Globus pallidus (tissue), 1 donor: ENCODE measurements at regions not wholly inside any gene's neighbourhood (a gene's known extent, or its start where the extent isn't known, plus 50 kb on each side); places are given as distances from the start of the nearest gene placed in this dataset.
"Not testable (repeated sequence)": the region's sequence is repeated elsewhere in the genome, so short reads cannot be mapped to it uniquely, and the experiment has no call there.

Experiments
- DNase-seq: peaks from one replicate; pipeline ENCODE4 v3.0.0-alpha.2; 2015; ENCODE audit warnings: low spot score

DNA sequence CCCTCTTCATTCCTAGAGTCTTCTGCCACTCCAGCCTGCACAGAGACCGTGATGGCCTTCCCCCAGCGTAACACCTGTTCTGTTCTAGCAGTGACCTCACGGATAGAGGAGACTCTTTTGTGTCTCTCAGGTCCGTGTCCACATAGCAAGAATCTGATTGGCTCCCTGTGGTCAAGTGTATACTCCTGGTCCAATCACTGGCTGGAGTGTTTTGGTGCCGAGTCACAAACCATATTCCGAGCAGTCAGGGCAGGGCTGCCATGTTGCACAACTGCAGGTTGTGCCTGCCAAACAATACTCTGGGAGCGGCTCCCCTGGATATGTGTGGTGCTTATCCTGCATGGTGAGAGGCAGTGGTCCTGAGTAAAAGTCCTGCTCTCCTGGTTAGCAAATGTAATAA, 402.4 kb downstream of the KCNRG start:
- no peak for DNase-seq

GRCh38 chr13:50419331-50419865, 404.2 kb downstream of the KCNRG start:
- no peak for DNase-seq

- peak; percentile 28 for DNase-seq
Observed at GRCh38 chr13:50419896-50420295, 404.7 kb downstream of the KCNRG start.

- no peak for DNase-seq
Observed at GRCh38 chr13:50420718-50421472, 405.7 kb downstream of the KCNRG start.

DNA sequence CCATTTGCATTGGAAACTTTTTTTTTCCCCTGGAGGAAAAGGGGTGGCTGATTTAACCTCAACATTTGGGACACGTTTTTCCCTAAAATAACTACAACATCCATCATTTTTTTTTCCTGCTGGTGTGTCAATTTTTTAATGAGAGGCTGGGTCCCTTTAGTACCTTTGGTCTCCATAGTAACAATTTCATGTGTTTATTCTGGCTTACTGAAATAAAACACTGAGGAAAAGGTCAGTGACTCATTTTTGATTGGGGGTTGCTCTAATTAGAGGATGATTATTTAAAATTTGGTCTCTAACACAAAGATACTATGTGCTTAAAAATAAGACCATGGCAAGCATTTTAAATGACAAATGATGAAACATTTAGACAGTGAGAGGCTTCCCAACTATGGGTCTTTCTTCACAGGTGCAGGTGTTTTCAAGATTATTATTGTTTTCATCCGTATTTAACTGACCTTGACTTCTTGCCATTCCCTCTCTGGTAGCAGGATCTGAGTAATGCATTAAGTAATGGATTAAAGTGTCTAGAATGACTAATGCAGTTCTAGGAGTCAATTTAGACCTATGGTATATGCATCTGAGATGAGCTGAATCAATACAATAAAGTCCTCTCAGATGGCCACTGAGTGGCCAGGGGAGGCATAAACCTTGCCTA, 406.4 kb downstream of the KCNRG start:
- no peak for DNase-seq

- DNase-seq: no peak
Observed at GRCh38 chr13:50422181-50423148, 407.2 kb downstream of the KCNRG start.

DNA sequence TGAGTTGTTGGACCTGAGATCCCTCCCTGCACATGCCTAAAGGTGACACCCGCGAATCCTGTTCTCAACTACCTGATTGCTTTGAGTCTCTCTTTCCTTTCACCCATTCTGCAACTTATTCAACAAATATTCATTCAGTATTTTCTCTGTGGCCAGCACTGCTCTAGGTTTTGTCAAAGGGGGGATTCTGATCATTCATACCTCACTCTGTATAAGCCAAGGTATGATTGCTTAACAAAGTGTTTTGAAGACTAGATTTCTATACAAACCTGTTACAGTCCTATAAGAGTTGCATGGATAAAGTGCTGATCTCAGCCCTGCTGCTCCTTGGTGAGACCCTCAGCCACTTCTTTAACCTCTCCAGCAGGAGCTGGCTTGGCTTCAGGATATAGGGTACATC, 409.7 kb downstream of the KCNRG start:
- DNase-seq: no peak

- no peak for DNase-seq
Observed at GRCh38 chr13:50425772-50426171, 410.5 kb downstream of the KCNRG start.

- DNase-seq: no peak
Observed at GRCh38 chr13:50426927-50427326, 411.7 kb downstream of the KCNRG start.

- not testable (repeated sequence) for DNase-seq
Observed at GRCh38 chr13:50427511-50427910, 412.3 kb downstream of the KCNRG start.

GRCh38 chr13:50428183-50428877, 413.1 kb downstream of the KCNRG start:
- no peak for DNase-seq

DNA sequence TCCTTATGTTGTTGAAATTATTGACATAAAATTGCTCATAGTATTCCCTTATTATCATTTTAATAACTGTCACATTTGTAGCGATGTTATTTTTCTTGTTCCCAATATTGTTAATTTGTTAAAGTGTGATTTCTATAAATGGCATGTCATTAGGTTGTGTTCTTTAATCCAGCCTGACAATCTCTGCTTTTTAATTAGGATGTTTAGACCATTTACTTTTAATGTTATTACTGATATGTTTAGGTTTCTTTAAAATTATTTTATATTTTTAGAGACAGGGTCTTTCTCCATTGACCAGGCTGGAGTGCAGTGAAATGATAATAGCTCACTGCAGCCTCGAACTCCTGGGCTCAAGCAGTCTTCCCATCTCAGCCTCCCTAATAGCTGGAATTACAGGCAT, 408.5 kb downstream of the DLEU7 start:
- no peak for DNase-seq

DNA sequence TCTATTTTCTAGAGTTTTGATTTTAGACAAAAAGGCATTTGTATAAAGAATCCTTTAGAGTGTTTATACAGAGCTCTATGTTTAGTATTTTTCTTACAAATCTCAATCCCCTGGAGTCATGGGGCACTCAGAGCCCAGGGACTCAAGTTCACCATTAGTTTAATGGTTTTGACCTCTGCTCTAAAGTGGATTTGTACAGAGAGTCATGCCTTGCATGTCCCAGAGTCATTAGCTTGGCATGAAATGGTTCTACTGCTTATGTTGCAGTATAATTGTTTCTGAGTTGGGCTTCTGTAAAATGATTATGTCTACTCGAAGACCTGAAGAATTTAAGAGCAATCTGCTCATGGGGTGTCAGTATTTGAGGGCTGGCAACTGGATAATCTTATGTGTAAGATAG, 406.2 kb downstream of the DLEU7 start:
- no peak for DNase-seq

- DNase-seq: no peak
Observed at GRCh38 chr13:50438351-50438750, 405.1 kb downstream of the DLEU7 start.

- DNase-seq: no peak
Observed at GRCh38 chr13:50441130-50441529, 402.4 kb downstream of the DLEU7 start.

DNA sequence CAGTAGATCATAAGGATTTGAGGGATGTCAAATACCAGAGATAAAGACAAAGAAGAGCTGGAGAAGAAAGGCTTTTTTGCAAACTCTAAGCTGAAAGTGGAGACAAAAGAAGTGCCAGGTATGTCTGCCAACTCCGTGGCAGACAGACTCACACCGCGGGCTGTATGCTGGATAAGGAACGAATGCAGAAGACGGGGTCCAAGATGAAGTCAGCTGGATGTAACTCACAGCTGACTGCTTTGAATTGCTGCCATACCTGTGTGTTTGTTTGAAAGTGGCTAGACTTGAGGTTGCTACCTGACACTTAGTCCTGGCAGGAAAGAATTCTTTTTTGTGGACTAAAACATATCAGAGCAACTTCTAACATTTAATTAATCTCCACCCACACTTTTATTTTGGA, 398.8 kb downstream of the DLEU7 start:
- DNase-seq: no peak

DNA sequence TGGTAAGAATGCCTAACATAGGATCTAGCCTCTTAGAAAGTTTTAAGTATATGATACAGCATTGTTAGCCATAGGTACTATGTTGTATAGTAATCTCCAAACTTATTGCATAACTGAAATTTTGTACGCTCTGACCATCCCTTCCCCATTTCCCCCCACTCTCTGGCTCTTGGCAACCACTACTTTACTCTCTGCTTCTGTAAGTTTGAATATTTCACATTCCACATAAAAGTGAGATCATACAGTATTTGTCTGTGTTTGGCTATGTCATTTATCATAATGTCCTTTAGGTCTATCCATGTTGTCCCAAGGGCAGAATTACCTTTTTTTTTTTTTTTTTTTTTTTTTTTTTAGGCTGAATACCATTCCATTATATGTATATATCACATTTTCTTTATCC, 396.9 kb downstream of the DLEU7 start:
- DNase-seq: no peak

DNA sequence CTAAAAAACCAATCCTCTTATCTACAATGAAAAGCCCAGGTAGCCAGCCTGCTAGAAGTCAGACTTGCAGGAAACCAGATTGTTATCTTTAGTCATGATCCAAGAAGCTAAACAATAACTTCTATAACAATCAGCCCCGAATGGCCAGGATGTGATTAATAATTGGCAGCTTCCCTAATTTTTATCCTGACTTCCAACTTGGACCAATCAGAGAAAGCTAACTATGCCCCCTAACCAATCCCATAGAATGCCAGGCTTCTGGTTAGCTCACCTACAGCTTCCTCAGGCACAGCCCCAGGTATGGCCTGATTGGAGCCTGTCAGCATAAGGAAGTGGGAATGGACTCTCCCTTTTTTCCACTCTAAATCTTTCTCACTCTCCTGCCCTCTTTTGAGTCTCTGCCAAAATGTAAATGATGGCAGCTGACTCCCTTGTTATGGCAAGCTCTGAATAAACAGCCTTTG, 394.9 kb downstream of the DLEU7 start:
- DNase-seq: no peak

- no peak for DNase-seq
Observed at GRCh38 chr13:50449465-50449864, 394.0 kb downstream of the DLEU7 start.

- no peak for DNase-seq
Observed at GRCh38 chr13:50450279-50450678, 393.2 kb downstream of the DLEU7 start.

DNA sequence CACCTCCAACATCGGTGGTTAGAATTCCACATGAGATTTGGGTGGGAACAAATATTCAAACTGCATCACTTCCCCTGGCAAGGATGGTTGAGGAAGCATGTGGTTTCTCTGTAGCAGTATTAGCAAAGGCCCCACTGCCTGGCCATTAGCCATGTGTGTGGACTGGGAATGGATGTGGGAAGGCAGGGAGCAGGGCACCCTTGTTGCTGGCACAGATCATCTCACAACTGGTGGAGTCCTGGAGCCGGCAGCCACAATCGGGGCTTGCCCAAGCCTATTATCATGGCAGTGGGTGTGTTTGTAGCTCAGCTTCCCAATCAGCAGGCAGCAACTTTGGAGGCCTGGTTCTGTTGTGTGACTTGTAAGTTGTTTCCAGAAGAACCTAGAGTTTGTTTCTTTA, 391.9 kb downstream of the DLEU7 start:
- DNase-seq: no peak

DNA sequence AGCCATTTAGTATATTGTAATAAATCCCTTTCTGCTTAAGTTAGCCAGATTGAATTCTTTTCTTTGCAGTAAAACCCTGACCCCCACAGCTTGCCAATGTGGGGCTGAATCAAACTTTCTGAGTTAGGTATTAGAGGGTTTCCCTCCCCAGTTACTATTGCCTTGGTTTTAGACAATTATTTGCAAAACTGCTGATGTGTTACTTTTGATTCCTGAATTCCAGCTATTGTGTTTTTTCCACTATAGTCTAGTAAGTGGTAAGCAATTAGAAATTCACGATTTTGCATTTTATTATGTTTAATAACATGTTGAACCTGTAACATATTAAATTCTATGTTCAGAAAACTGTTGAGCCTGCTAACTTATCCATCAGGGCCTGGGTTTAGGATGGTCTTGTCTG, 391.5 kb downstream of the DLEU7 start:
- no peak for DNase-seq
